ENCODE measurements at regions not wholly inside any gene's neighbourhood (a gene's known extent, or its start where the extent isn't known, plus 50 kb on each side); places are given as distances from the start of the nearest gene placed in this dataset.
"Not testable (repeated sequence)": the region's sequence is repeated elsewhere in the genome, so short reads cannot be mapped to it uniquely, and the experiment has no call there.

DNA sequence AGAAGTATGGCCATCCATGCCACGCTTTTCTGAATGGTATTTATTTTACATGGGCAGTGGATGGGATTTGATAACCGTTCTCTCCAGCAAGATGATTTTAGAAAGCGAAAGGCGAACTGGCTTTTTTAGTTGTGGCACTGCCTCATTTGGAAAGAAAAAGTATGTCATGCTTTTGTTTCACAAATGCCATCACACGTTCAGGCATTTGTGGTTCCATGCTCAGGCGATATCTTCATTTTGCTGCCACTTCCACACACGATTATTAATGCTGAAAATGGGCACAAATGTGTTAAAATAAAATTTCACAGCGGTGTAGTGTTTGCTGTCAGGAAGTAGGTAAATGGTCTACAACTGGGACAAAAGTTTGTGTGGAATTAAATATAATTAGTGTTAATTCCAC, 328.1 kb downstream of the BCL2L11 start:
- DNase-seq (ENCODE audit: low read depth) = not testable (repeated sequence)

- DNase-seq (ENCODE audit: low read depth) = not testable (repeated sequence)
Measured at GRCh38 chr2:111450526-111450925, 329.8 kb downstream of the BCL2L11 start.

DNA sequence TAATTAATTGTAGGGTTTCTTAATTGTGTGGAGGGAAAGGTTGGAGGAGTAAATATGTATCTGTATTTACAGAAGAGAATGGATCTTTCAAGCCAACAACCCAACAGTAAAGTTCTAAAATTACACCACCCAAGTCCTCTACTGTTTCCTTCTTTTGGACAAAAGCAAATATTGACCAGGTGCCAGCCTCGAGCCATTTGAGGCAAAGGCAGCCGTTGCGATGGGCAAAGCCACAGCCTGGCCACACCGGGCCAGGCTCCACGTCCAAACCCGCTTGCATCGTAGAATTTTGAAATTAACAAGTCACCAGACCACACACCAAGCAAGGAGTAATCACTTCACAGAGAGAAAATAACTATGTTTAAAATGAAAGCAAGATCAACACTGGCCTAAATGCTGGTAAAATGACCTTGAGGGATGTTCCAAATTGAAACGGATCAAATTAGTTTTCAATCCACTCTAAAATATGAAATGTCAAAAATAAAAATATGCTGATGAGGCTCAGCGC, 331.0 kb downstream of the BCL2L11 start:
- not testable (repeated sequence) for DNase-seq (ENCODE audit: low read depth)

DNA sequence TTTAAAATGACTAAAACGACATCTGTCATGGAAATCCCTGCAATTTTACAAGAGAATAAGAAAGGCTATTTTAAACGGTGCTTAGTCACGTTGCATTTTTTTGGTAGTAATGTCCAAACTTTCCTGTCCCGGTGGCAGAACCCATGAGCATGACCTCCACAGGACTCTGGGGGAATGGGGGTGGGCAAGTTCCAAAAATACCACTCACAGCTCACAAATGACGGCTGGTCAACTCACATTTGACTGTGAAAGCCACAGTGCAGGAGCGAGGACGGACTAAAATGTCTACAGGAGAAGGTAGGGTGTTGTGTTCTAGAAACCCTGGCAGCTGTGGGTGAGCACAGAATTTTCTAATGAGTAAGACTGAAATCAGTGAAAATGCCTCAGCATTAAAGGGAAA, 331.5 kb downstream of the BCL2L11 start:
- not testable (repeated sequence) for DNase-seq (ENCODE audit: low read depth)

GRCh38 chr2:111453308-111453707, 332.6 kb downstream of the BCL2L11 start:
- DNase-seq (ENCODE audit: low read depth) = not testable (repeated sequence)

DNA sequence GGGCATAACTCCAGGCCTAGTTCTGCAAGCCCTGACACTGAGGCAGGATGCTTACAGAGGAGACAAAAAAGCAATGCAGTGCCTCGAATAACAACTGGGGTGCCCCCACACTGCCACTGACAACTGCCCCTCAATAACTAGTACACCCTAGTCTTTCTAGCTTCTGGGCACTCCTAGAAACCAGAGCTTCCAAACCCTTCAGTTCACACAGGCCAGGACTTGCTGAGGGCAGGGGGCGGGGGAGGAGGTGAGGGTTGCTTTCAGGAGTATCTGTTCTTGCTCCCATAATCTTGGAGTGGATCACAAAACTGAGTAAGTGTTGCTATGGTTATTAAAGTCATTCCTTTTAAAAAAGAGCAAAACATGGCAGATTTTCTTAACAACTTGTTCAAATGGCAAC, 333.1 kb downstream of the BCL2L11 start:
- DNase-seq (ENCODE audit: low read depth) = not testable (repeated sequence)

DNA sequence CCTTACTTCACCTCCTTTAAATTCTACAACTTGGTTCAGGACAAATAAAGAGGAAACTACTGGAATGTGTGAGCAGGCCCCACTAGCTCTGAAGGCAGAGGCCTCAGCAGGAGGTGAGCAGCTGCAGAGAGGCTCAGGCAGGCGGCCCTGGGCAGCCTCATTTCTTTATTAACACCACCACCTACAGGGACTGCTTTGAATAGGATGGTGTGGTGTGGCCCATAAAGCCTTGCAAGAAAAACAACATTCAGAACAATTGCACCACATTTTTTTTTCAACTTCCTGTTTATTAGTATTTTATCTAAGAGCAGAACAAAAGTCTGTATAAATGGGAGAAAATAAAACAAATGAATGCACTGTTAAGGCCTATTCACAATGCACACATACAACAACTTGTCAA, 333.7 kb downstream of the BCL2L11 start:
- not testable (repeated sequence) for DNase-seq (ENCODE audit: low read depth)

DNA sequence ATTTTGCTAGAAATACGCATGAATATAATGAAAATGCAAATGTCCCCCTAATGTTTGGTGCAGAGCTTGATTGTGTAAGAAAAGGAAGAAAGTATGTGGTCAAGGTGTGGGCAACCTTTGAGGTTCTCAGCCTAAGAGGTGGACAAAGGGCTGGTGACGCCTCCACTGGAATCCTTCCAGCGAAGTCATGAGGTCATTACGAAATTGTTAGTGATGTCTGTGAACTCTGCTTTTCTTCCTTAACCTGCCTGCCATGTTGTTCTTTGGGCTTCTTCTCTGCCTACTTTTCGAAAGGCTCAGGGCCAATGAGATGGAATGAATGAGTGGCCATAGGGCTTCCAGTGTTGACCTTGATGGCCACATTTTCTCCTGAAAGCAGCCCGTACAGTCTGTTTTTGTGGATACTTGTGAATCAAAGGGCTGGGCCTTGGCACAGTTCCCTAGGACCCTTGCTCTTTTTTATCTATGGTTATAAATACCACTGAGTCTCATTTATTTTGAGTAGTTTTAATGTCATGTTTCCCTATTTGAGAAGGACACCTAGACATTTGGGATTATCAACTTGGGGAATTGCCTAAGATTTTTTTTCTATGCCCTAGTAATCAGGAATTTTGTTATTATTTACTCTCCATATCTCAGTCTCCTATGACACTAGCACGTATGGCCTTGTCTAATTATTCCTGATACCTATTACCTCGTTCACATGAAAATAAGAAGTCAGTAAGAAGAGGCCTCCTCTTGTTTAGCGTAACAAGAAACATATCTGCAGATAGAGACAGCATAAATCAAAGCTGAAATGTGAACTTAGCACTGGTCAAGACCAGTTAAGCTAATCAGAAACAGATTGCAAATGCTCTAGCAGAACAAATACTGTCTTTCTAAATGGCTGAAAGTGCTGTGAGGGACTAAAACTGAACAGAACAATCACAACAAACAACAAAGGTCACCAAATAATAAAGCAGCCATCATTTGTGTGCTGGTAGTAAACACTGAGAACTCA, 334.6 kb downstream of the BCL2L11 start:
- DNase-seq (ENCODE audit: low read depth) = not testable (repeated sequence)

DNA sequence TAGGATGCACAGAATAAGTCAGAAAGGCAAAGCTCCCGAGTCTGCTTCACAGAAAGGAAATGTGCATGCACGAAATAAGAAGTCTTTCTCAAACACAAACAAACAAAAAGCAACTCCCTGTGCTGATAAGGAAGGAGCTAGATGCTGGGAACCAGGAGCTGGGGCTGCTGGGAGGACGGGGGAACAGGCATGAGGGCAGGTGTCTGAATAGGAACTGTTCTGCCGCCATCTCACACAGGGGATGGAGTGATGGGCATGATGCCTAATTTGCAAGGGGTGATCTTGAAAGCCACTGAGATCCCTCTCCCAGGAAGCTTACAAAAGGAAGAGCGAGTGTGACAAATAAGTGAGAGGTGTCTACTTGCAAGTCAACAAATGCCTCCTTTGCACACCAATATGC, 336.5 kb downstream of the BCL2L11 start:
- not testable (repeated sequence) for DNase-seq (ENCODE audit: low read depth)

GRCh38 chr2:111460901-111461300, 340.2 kb downstream of the BCL2L11 start:
- DNase-seq (ENCODE audit: low read depth) = not testable (repeated sequence)

- not testable (repeated sequence) for DNase-seq (ENCODE audit: low read depth)
Measured at GRCh38 chr2:111461831-111462230, 341.1 kb downstream of the BCL2L11 start.

DNA sequence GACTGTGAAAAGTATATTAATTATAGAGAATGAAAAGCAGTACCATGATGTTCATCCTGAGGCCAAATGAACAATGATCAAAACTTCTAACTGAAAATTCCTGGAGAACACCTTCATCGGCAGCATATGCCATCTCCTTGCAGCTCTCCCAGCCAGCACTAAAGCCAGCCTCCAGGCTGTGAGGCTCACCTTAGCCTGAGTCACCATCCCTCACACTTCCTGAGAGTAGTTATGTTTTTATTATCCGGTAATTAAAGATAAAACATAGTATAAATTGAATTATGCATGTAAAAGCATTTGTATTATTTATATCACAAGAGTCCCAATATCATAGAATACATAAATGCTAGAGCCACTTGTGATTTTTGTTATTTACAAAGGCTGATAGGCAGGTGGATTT, 341.9 kb downstream of the BCL2L11 start:
- not testable (repeated sequence) for DNase-seq (ENCODE audit: low read depth)

DNA sequence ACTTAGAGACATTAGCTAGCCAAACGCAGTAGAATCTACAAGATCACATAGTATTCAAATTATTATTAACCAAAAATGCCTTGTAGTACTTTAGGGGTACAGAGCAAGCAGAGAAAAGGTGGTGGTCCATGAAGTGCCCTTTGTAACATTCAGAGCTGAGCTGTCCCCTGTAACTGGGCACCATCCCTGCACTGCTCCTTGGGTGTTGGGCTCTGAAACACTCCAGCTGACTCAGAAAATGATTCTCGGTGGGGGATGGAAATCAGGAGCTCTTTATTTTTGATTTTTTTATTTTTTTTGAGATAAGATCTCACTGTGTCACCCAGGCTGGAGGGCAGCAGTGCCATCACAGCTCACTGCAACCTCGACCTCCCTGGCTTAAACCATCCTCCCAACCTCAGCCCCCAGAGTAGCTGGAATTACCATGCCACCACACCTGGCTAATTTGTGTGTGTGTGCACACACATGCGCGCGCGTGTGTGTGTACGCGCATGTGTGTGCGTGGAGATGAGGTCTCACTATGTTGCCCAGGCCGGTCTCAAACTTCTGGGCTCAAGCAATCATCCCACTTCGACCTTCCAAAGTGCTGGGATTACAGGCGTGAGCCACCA, 342.6 kb downstream of the BCL2L11 start:
- not testable (repeated sequence) for DNase-seq (ENCODE audit: low read depth)

DNA sequence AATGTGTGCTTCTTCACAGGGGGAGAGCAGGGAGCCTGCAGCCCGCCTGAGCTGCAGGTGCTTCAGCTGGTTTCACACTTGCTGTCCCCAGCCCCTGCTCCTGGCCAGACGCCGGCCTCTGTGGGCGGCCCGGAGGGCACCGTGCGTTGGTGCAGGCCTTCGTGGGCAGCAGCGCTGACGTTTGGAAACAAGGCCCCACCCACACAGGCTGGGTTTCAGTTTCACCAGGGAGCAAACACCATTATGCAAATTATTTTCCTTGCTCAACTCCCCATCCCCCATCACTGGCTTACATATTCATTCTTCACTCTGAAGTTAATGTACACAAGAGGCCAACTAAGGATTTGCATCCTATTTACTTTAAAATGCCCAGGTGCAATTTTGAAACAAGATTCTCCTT, 343.2 kb downstream of the BCL2L11 start:
- DNase-seq (ENCODE audit: low read depth) = not testable (repeated sequence)

- not testable (repeated sequence) for DNase-seq (ENCODE audit: low read depth)
Measured at GRCh38 chr2:111464367-111464766, 343.7 kb downstream of the BCL2L11 start.

- not testable (repeated sequence) for DNase-seq (ENCODE audit: low read depth)
Measured at GRCh38 chr2:111465521-111465920, 344.8 kb downstream of the BCL2L11 start.

DNA sequence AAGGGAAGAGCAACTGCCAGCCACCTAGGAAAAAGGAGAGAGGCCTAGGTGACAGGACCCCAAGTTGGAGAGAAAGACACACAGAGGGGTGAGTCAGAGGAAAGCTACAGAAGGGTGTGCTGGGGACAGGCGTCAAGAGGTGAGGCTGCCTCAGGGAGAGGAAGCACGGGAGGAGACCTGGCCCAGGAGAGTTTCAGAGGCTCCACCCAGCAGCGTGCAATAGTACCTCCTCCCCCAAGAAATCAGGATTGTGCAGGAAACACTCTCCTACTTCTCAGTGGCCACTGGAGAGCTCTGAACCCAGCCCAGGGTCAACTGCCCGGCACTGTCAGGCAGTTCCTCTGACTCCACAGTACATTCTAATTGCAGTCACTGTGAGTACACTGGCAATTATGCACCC, 346.0 kb downstream of the BCL2L11 start:
- not testable (repeated sequence) for DNase-seq (ENCODE audit: low read depth)

- DNase-seq (ENCODE audit: low read depth) = not testable (repeated sequence)
Measured at GRCh38 chr2:111470924-111471323, 350.2 kb downstream of the BCL2L11 start.

DNA sequence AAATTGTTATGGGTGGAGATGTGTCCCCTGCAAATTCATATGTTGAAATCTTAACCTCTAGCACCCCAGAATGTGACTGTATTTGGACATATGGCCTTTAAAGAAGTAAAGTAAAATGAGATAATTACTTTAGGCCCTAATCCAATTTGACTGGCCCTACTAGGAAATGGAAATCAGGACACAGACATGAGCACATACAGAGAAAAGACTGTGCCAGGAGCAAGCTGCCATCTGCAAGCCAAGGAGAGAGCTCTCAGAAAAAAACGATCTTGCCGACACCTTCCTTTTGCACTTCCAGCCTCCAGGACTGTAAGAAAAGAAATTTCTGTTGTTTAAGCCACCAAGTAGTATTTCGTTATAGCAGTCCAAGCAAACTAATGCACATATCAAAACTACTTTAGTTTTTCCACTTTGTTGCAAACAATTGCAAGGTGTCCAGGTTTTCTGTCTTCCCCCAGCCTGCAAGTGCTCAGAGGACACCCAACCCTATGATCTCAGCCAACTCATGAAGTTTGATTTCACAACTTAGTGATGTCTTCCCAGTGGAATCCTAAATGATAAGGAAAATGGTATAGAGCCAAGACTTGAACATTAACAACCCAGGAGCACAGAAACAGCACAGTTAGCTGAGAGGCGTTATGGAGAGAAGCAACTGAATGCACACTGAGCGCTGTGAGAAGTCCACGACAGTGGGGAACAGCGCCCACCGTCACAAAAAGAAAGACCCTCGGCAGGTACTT, 351.2 kb downstream of the BCL2L11 start:
- not testable (repeated sequence) for DNase-seq (ENCODE audit: low read depth)

DNA sequence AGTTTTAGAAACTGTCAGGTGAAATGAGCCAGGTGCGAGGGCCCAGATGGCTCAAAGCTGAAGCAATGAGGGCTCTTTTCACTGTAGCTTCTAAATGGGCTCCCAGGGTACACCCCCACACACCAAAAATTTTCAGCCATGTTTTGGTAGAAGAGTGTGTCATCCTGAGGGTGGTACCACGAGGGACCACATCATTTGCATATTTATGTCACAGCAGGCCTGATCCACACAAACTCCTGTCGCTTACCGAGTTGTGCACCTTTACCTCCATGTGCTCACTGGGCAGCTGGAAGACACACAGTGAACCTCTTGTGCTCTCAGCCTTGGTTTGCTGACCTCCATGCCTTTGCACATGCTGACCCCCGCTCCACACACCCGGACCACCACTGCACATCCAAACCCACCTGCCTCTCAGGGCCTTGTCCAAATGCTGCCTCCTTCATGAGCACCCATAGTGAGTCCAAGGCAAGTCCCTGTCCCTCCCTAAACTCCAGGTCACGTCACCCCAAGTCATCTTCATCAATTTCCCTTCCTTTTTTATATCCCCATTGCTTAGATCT, 352.2 kb downstream of the BCL2L11 start:
- not testable (repeated sequence) for DNase-seq (ENCODE audit: low read depth)

- not testable (repeated sequence) for DNase-seq (ENCODE audit: low read depth)
Measured at GRCh38 chr2:111473522-111473921, 352.8 kb downstream of the BCL2L11 start.
